Loucy (cell line): ENCODE measurements at regions not wholly inside any gene's neighbourhood (a gene's known extent, or its start where the extent isn't known, plus 50 kb on each side); places are given as distances from the start of the nearest gene placed in this dataset.
"Not testable (repeated sequence)": the region's sequence is repeated elsewhere in the genome, so short reads cannot be mapped to it uniquely, and the experiment has no call there.

Experiments used
- H2AFZ ChIP-seq: fragments of 200-600 bp; sonication (generic); 2 replicates; pipeline ENCODE4 v1.6.0; 2016; ENCODE audit warnings: antibody characterized with exemption, mild to moderate bottlenecking, low read length, moderate library complexity
- H3F3A ChIP-seq: fragments of 200-600 bp; 2 replicates; pipeline ENCODE4 v1.6.0; 2016; ENCODE audit warnings: antibody characterized with exemption, low read depth, mild to moderate bottlenecking
- H3K27me3 ChIP-seq: fragments of 200-600 bp; sonication (generic); 2 replicates; pipeline ENCODE4 v1.6.1; 2014; ENCODE audit warnings: low read length, mild to moderate bottlenecking; ENCODE audit not compliant: insufficient read depth, poor library complexity, severe bottlenecking
- H3K36me3 ChIP-seq: fragments of 200-600 bp; sonication (generic); 2 replicates; pipeline ENCODE4 v1.6.1; 2016; ENCODE audit warnings: low read length; ENCODE audit not compliant: insufficient read depth
- H3K4me1 ChIP-seq: fragments of 200-600 bp; sonication (generic); 2 replicates; pipeline ENCODE4 v1.5.1; 2014; ENCODE audit warnings: low read length, mild to moderate bottlenecking; ENCODE audit not compliant: insufficient read depth, poor library complexity, severe bottlenecking
- H3K4me2 ChIP-seq: fragments of 200-600 bp; sonication (generic); 2 replicates; pipeline ENCODE4 v1.6.0; 2014; ENCODE audit warnings: antibody characterized with exemption, low read length, low read depth, mild to moderate bottlenecking; ENCODE audit not compliant: poor library complexity, severe bottlenecking
- H3K4me3 ChIP-seq: fragments of 200-600 bp; sonication (generic); 2 replicates; pipeline ENCODE4 v1.5.1; 2014; ENCODE audit warnings: low read length, mild to moderate bottlenecking, mixed read lengths; ENCODE audit not compliant: poor library complexity, severe bottlenecking
- H3K79me2 ChIP-seq: fragments of 200-600 bp; sonication (generic); 2 replicates; pipeline ENCODE4 v1.6.1; 2014; ENCODE audit warnings: low read length; ENCODE audit not compliant: insufficient read depth
- H3K9ac ChIP-seq: fragments of 200-600 bp; sonication (generic); 2 replicates; pipeline ENCODE4 v1.6.0; 2014; ENCODE audit warnings: mild to moderate bottlenecking, low read depth, low read length, moderate library complexity; ENCODE audit not compliant: poor library complexity, severe bottlenecking
- H3K9me2 ChIP-seq: fragments of 200-600 bp; sonication (generic); replicated peaks from 2 replicates; pipeline ENCODE4 v1.6.1; 2016; ENCODE audit warnings: low read depth, low read length, mixed read lengths
- H3K9me3 ChIP-seq: fragments of 200-600 bp; sonication (generic); 2 replicates; pipeline ENCODE4 v1.6.1; 2014; ENCODE audit warnings: mild to moderate bottlenecking, antibody characterized with exemption, low read length, low read depth; ENCODE audit not compliant: insufficient read depth
- H4K20me1 ChIP-seq: fragments of 200-600 bp; sonication (generic); 2 replicates; pipeline ENCODE4 v1.6.0; 2014; ENCODE audit warnings: antibody characterized with exemption, low read length, mild to moderate bottlenecking; ENCODE audit not compliant: insufficient read depth, poor library complexity, severe bottlenecking
- CTCF ChIP-seq: fragments of 200-600 bp; sonication (generic); conservative IDR thresholded peaks from 2 replicates; pipeline ENCODE4 v1.5.1; 2014; ENCODE audit warnings: mild to moderate bottlenecking, antibody characterized with exemption, low read length
- EZH2phosphoT487 ChIP-seq: fragments of 200-600 bp; IDR thresholded peaks from 2 replicates; pipeline ENCODE4 v1.6.1; 2018; ENCODE audit warnings: antibody characterized with exemption, mild to moderate bottlenecking, moderate library complexity, borderline replicate concordance

GRCh38 chr6:55937261-55937947 lies 62.0 kb upstream of the BMP5 start:
- Histone ChIP-seq H4K20me1 (no peaks in the 10 kb centered on the region), H3K9me3 (no peaks in the 10 kb centered on the region), H3K9ac (no peak overlapping the region), H3K4me1 (no peaks in the 10 kb centered on the region), H2AFZ (no peak overlapping the region), H3K9me2 (no peaks in the 10 kb centered on the region), H3K27me3 (no peaks in the 10 kb centered on the region), H3K79me2 (no peaks in the 10 kb centered on the region), H3K4me3 (no peak overlapping the region), H3K4me2 (no peak overlapping the region), H3K36me3 (no peaks in the 10 kb centered on the region), H3F3A (no peaks in the 10 kb centered on the region)
- TF ChIP-seq EZH2phosphoT487 (no peak), CTCF (no peak)

- Histone ChIP-seq H3K9me2 (no peaks in the 10 kb centered on the region), H3K9ac (no peak overlapping the region), H3K4me3 (no peak overlapping the region), H3K36me3 (no peaks in the 10 kb centered on the region), H3K79me2 (no peaks in the 10 kb centered on the region), H3K4me1 (no peaks in the 10 kb centered on the region), H3K27me3 (no peaks in the 10 kb centered on the region), H3K4me2 (no peak overlapping the region), H3F3A (no peaks in the 10 kb centered on the region), H2AFZ (no peak overlapping the region), H3K9me3 (no peaks in the 10 kb centered on the region), H4K20me1 (no peaks in the 10 kb centered on the region)
- TF ChIP-seq CTCF (no peak), EZH2phosphoT487 (no peak)
Observed at GRCh38 chr6:55931101-55931500, 55.7 kb upstream of the BMP5 start.

GRCh38 chr6:55927713-55928112 lies 52.3 kb upstream of the BMP5 start:
- H3F3A ChIP-seq, H3K9me2 ChIP-seq, H2AFZ ChIP-seq, H3K36me3 ChIP-seq, H3K4me2 ChIP-seq, H3K27me3 ChIP-seq, H3K9me3 ChIP-seq, H3K4me3 ChIP-seq, H4K20me1 ChIP-seq, H3K4me1 ChIP-seq, H3K79me2 ChIP-seq, H3K9ac ChIP-seq: not testable (repeated sequence)

- Histone ChIP-seq H3K4me3 (no peak overlapping the region), H3K9me3 (no peaks in the 10 kb centered on the region), H2AFZ (no peak overlapping the region), H3K9ac (no peak overlapping the region), H3K27me3 (no peaks in the 10 kb centered on the region), H3K4me2 (no peak overlapping the region), H3K79me2 (no peaks in the 10 kb centered on the region), H4K20me1 (no peaks in the 10 kb centered on the region), H3K36me3 (no peaks in the 10 kb centered on the region), H3K9me2 (no peaks in the 10 kb centered on the region), H3F3A (no peaks in the 10 kb centered on the region), H3K4me1 (no peaks in the 10 kb centered on the region)
- no peak for TF ChIP-seq CTCF
Observed at GRCh38 chr6:55925292-55925691, 49.9 kb upstream of the BMP5 start.
